PC-9 (cell line): ENCODE measurements at regions not wholly inside any gene's neighbourhood (a gene's known extent, or its start where the extent isn't known, plus 50 kb on each side); places are given as distances from the start of the nearest gene placed in this dataset.
A peak's percentile ranks its signal among the peaks of the same experiment; 100 is the strongest.

Source experiments
- BruUV-seq: library from RNA; stranded (reverse); fragments of 400-500 nt; replicated peaks from 2 replicates; lab custom pipeline; 2021; lab: Mats Ljungman, UMichigan
- CTCF ChIA-PET: fragments of 300-600 bp; sonication (Branson Sonifier 250); formaldehyde crosslinking; loops from one replicate; lab custom pipeline; 2022; ENCODE audit warnings: antibody characterized with exemption; lab: Charles Lee
- POLR2A ChIA-PET: fragments of 300-600 bp; sonication (Branson Sonifier 250); formaldehyde crosslinking; loops from one replicate; lab custom pipeline; 2022; ENCODE audit warnings: antibody characterized with exemption; ENCODE audit not compliant: unreplicated experiment; lab: Charles Lee
- DNase-seq, 2 experiments: peaks; one replicate each; pipeline versions ENCODE4 v3.0.0 to v3.0.0-alpha.2; 2015 to 2022; ENCODE audit warnings: mixed read lengths in 1 of 2
- H2AFZ ChIP-seq: fragments of 200-600 bp; sonication (generic); 2 replicates; pipeline ENCODE4 v1.8.1; 2017; ENCODE audit warnings: antibody characterized with exemption
- H3F3A ChIP-seq: fragments of 200-600 bp; sonication (generic); 2 replicates; pipeline ENCODE4 v1.8.1; 2017; ENCODE audit warnings: antibody characterized with exemption, mild to moderate bottlenecking, low read depth; ENCODE audit not compliant: insufficient read depth
- H3K27ac ChIP-seq: fragments of 200-600 bp; sonication (generic); 2 replicates; pipeline ENCODE4 v1.6.1; 2016; ENCODE audit warnings: mixed run types
- H3K27me3 ChIP-seq: fragments of 200-600 bp; sonication (generic); 2 replicates; pipeline ENCODE4 v1.6.1; 2016; ENCODE audit warnings: low read depth, mixed run types; ENCODE audit not compliant: insufficient read depth
- H3K36me3 ChIP-seq: fragments of 200-600 bp; sonication (generic); 2 replicates; pipeline ENCODE4 v1.6.1; 2016; ENCODE audit warnings: low read depth, mixed run types
- H3K4me1 ChIP-seq: fragments of 200-600 bp; sonication (generic); replicated peaks from 2 replicates; pipeline ENCODE4 v1.6.1; 2016; ENCODE audit warnings: mixed run types; ENCODE audit not compliant: insufficient read depth
- H3K4me2 ChIP-seq: fragments of 200-600 bp; sonication (generic); 2 replicates; pipeline ENCODE4 v1.6.1; 2017; ENCODE audit warnings: mixed run types
- H3K4me3 ChIP-seq: fragments of 200-600 bp; sonication (generic); 2 replicates; pipeline ENCODE4 v1.6.1; 2016; ENCODE audit warnings: mixed run types
- H3K79me2 ChIP-seq: fragments of 200-600 bp; sonication (generic); 2 replicates; pipeline ENCODE4 v1.6.1; 2017; ENCODE audit warnings: low read depth, mixed run types
- H3K9me2 ChIP-seq: fragments of 200-600 bp; sonication (generic); 2 replicates; pipeline ENCODE4 v1.8.1; 2017; ENCODE audit warnings: mild to moderate bottlenecking; ENCODE audit not compliant: insufficient read depth
- H3K9me3 ChIP-seq: fragments of 200-600 bp; sonication (generic); 2 replicates; pipeline ENCODE4 v1.8.1; 2016; ENCODE audit warnings: low read depth; ENCODE audit not compliant: insufficient read depth
- H4K20me1 ChIP-seq: fragments of 200-600 bp; sonication (generic); 2 replicates; pipeline ENCODE4 v1.8.1; 2017; ENCODE audit not compliant: insufficient read depth
- EZH2 ChIP-seq: fragments of 200-600 bp; sonication (generic); IDR thresholded peaks from 2 replicates; pipeline ENCODE4 v1.8.0; 2017; ENCODE audit warnings: antibody characterized with exemption, low read depth
- intact Hi-C: fragments of 100-400 bp; cut with micrococcal nuclease; formaldehyde crosslinking; loops from one replicate; pipeline ENCODE4 v1.10.0; 2022; ENCODE audit not compliant: unreplicated experiment
- TF ChIP-seq, protein P1 (sequence below): fragments of 200-600 bp; sonication (generic); conservative IDR thresholded peaks from 2 replicates; pipeline ENCODE4 v1.6.1; 2017; ENCODE audit warnings: mixed run types, antibody characterized with exemption, mild to moderate bottlenecking, moderate library complexity

DNA sequence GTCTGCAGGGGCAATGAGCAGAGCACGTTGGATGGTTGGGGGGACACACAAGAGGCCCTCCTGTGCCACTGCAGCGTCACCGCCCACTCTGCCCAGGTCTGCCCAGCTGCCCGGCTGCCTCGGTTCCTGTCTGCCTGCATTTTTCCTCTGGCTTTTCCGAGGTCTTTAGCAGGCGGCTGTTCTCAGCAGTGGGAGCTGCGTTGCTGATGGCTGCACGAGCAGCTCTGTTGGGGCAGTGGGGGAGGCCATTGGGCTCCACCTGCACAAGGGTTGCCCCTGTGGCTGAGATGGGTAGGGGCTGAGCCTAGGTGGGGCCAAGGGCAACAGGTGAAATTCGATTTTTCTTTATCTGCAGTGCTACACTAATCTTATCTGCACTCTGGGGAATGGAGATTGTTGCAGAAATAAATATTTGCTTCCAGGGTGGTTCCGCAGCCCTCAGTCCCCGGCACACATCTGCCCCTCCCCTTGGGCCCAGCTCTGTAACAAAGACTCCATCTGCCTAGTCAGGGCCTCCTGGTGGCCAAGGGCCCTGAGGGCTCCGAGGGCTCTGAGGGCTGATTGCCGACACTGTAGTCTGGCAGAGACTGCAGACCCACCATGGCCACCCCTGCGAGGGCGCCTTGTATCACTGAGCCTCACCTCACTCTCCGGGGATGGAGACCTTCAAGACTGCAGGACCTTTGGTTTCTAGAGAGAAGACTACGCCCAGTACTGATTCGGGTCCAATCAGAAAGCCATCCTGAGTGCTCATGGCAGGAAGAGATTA lies 141.7 kb upstream of the SHH start:
- Histone ChIP-seq H4K20me1 (no peaks in the 10 kb centered on the region), H3K27ac (no peak overlapping the region), H3K27me3 (no peaks in the 10 kb centered on the region), H3K36me3 (no peaks in the 10 kb centered on the region), H3K4me1 (peaks cover 52% of the 10 kb centered on the region), H3F3A (peaks cover 43% of the 10 kb centered on the region), H3K4me3 (no peak overlapping the region), H3K9me2 (no peaks in the 10 kb centered on the region), H3K79me2 (peaks cover 25% of the 10 kb centered on the region), H3K9me3 (no peaks in the 10 kb centered on the region), H2AFZ (no peak overlapping the region), H3K4me2 (peak overlapping the region; percentile 91)
- CTCF ChIA-PET, result no interaction called here
- no peak for DNase-seq
- intact Hi-C loops, result no loop called here
- POLR2A ChIA-PET, result interaction anchor here (0.6 kb wide), 1 partner anchor 17 kb away, joined by 3 read pairs; no protein-coding TSS in a partner anchor
- no TSS peak for BruUV-seq
- TF ChIP-seq, protein P1, sequence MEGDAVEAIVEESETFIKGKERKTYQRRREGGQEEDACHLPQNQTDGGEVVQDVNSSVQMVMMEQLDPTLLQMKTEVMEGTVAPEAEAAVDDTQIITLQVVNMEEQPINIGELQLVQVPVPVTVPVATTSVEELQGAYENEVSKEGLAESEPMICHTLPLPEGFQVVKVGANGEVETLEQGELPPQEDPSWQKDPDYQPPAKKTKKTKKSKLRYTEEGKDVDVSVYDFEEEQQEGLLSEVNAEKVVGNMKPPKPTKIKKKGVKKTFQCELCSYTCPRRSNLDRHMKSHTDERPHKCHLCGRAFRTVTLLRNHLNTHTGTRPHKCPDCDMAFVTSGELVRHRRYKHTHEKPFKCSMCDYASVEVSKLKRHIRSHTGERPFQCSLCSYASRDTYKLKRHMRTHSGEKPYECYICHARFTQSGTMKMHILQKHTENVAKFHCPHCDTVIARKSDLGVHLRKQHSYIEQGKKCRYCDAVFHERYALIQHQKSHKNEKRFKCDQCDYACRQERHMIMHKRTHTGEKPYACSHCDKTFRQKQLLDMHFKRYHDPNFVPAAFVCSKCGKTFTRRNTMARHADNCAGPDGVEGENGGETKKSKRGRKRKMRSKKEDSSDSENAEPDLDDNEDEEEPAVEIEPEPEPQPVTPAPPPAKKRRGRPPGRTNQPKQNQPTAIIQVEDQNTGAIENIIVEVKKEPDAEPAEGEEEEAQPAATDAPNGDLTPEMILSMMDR, result no peak
- TF ChIP-seq EZH2, result no peak

DNA sequence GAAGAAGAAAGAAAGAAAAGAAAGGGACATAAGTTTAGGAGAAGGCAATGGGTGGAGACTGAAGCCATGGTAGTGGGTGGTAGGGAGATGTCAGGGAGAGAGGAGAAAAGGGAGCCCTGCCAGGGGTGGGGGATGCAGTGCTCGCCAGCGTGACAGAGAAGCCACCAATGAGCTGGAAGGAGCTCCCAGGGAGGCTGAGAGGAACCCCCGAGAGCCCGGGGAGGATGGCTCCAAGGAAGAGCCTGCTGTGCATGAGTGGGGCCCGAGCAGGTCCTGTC lies 141.2 kb upstream of the SHH start:
- DNase-seq, result no peak
- Histone ChIP-seq H3K79me2 (peaks cover 25% of the 10 kb centered on the region), H4K20me1 (no peaks in the 10 kb centered on the region), H3F3A (peaks cover 37% of the 10 kb centered on the region), H3K4me1 (peaks cover 53% of the 10 kb centered on the region), H3K27ac (peak overlapping the region; percentile 98), H3K27me3 (no peaks in the 10 kb centered on the region), H3K9me2 (no peaks in the 10 kb centered on the region), H3K4me3 (peak overlapping the region; percentile 45; the same call in 1 of the 2 replicates), H3K4me2 (peak overlapping the region; percentile 91), H2AFZ (no peak overlapping the region), H3K36me3 (no peaks in the 10 kb centered on the region), H3K9me3 (no peaks in the 10 kb centered on the region)
- TF ChIP-seq, protein P1, result no peak
- TF ChIP-seq EZH2, result no peak
- POLR2A ChIA-PET, result interaction anchor here (0.6 kb wide), 1 partner anchor 16 kb away, joined by 3 read pairs; no protein-coding TSS in a partner anchor
- BruUV-seq, result no TSS peak
- intact Hi-C loops, result no loop called here
- CTCF ChIA-PET, result no interaction called here

DNA sequence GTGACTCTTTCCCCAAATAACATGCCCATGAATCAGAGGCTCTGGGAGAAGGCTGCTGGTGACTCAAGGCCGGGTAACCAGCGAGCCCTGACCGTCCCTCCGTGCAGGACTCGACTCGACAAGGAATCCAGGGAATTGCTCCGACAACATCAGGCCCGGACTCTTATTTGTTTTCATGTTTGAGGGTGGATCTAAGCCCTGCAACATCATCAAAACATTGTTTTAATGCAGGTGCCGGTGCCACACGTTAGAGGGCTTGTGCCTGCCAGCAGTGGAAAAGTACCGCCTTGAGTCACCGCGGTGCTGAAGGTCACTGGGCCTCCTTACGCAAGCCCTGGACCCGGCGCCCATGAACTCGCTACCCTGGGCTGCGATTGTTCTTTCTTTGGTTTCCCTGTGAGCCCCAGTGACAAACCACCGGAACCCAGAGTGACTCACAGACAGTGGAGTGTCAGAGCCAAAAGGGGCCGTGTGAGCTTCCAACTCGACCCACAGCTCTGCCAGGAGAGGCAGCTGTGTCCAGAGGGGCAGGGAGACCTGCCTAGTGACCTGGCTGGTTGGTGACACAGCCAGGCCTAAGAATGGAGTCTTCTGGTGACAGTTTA lies 139.4 kb upstream of the SHH start:
- CTCF ChIA-PET, result interaction anchor here (1.3 kb wide), 1 partner anchor 30 kb away, joined by 3 read pairs; no protein-coding TSS in a partner anchor
- Histone ChIP-seq H3K4me2 (peak overlapping the region; percentile 91), H3K4me1 (peaks cover 70% of the 10 kb centered on the region), H3K9me3 (no peaks in the 10 kb centered on the region), H2AFZ (peak overlapping the region; percentile 53), H3K36me3 (no peaks in the 10 kb centered on the region), H3K27me3 (no peaks in the 10 kb centered on the region), H3K27ac (peak overlapping the region; percentile 98), H4K20me1 (no peaks in the 10 kb centered on the region), H3K9me2 (no peaks in the 10 kb centered on the region), H3K4me3 (peak overlapping the region; percentile 45; the same call in 1 of the 2 replicates), H3F3A (peaks cover 41% of the 10 kb centered on the region), H3K79me2 (peaks cover 25% of the 10 kb centered on the region)
- DNase-seq, result peak; percentile 94 to 100
- POLR2A ChIA-PET, result interaction anchor here (0.6 to 1.2 kb wide), 3 partner anchors 10 to 32 kb away, joined by 3 to 6 read pairs (median 3); no protein-coding TSS in a partner anchor
- TF ChIP-seq EZH2, result no peak
- TF ChIP-seq, protein P1, result no peak
- intact Hi-C loops, result loop anchor here (1.0 to 2.0 kb wide), 4 partner anchors 11 to 137 kb away; no protein-coding TSS in a partner anchor
- no TSS peak for BruUV-seq
